ENCODE measurements at regions not wholly inside any gene's neighbourhood (a gene's known extent, or its start where the extent isn't known, plus 50 kb on each side); places are given as distances from the start of the nearest gene placed in this dataset.

GRCh38 chr15:27619204-27619603 lies 479.9 kb downstream of the OCA2 start:
- ATAC-seq (no peak), DNase-seq (no peak)
- no peak overlapping the region for H3K27ac Mint-ChIP-seq
- no peaks in the 10 kb centered on the region for H3K36me3 Mint-ChIP-seq (ENCODE audit: low read depth)
- no peaks in the 10 kb centered on the region for H3K4me1 Mint-ChIP-seq
- H3K27me3 Mint-ChIP-seq, result no peaks in the 10 kb centered on the region
- H3K4me3 Mint-ChIP-seq, result no peak overlapping the region
- H3K9me3 Mint-ChIP-seq, result peaks cover 16% of the 10 kb centered on the region

GRCh38 chr15:27617013-27617412 lies 482.1 kb downstream of the OCA2 start:
- DNase-seq, result no peak
- Mint-ChIP-seq H3K27ac (no peak overlapping the region), H3K36me3 (ENCODE audit: low read depth) (no peaks in the 10 kb centered on the region), H3K9me3 (peaks cover 6% of the 10 kb centered on the region), H3K4me1 (no peaks in the 10 kb centered on the region), H3K4me3 (no peak overlapping the region), H3K27me3 (no peaks in the 10 kb centered on the region)
- no peak for ATAC-seq

GRCh38 chr15:27608248-27608647 lies 490.9 kb downstream of the OCA2 start:
- H3K36me3 Mint-ChIP-seq (ENCODE audit: low read depth), result no peaks in the 10 kb centered on the region
- no peaks in the 10 kb centered on the region for H3K27me3 Mint-ChIP-seq
- H3K9me3 Mint-ChIP-seq, result peaks cover 5% of the 10 kb centered on the region
- H3K27ac Mint-ChIP-seq, result no peak overlapping the region
- H3K4me1 Mint-ChIP-seq, result no peaks in the 10 kb centered on the region
- DNase-seq (no peak), ATAC-seq (no peak)
- no peak overlapping the region for H3K4me3 Mint-ChIP-seq

- ATAC-seq (no peak), DNase-seq (no peak)
- no peaks in the 10 kb centered on the region for H3K27me3 Mint-ChIP-seq
- no peaks in the 10 kb centered on the region for H3K4me1 Mint-ChIP-seq
- H3K36me3 Mint-ChIP-seq (ENCODE audit: low read depth), result no peaks in the 10 kb centered on the region
- no peak overlapping the region for H3K27ac Mint-ChIP-seq
- no peak overlapping the region for H3K4me3 Mint-ChIP-seq
- peaks cover 7% of the 10 kb centered on the region for H3K9me3 Mint-ChIP-seq
These were observed 497.7 kb downstream of the OCA2 start for GRCh38 chr15:27601239-27601960.

GRCh38 chr15:27599034-27599433 lies 500.1 kb downstream of the OCA2 start:
- Mint-ChIP-seq H3K36me3 (ENCODE audit: low read depth) (no peaks in the 10 kb centered on the region), H3K4me1 (no peaks in the 10 kb centered on the region), H3K4me3 (no peak overlapping the region), H3K9me3 (peaks cover 12% of the 10 kb centered on the region), H3K27ac (no peak overlapping the region), H3K27me3 (no peaks in the 10 kb centered on the region)
- no peak for DNase-seq
- no peak for ATAC-seq

GRCh38 chr15:27598251-27599009 lies 500.7 kb downstream of the OCA2 start:
- no peaks in the 10 kb centered on the region for H3K4me1 Mint-ChIP-seq
- H3K9me3 Mint-ChIP-seq, result peaks cover 12% of the 10 kb centered on the region
- no peaks in the 10 kb centered on the region for H3K36me3 Mint-ChIP-seq (ENCODE audit: low read depth)
- H3K4me3 Mint-ChIP-seq, result no peak overlapping the region
- H3K27ac Mint-ChIP-seq, result no peak overlapping the region
- no peaks in the 10 kb centered on the region for H3K27me3 Mint-ChIP-seq
- DNase-seq (no peak), ATAC-seq (no peak)

- Mint-ChIP-seq H3K27me3 (no peaks in the 10 kb centered on the region), H3K27ac (no peak overlapping the region), H3K4me1 (no peaks in the 10 kb centered on the region), H3K36me3 (ENCODE audit: low read depth) (no peaks in the 10 kb centered on the region), H3K4me3 (no peak overlapping the region), H3K9me3 (peaks cover 9% of the 10 kb centered on the region)
- no peak for ATAC-seq
- no peak for DNase-seq
These were observed 503.9 kb downstream of the OCA2 start for GRCh38 chr15:27595211-27595610.

- Mint-ChIP-seq H3K36me3 (ENCODE audit: low read depth) (no peaks in the 10 kb centered on the region), H3K4me3 (no peak overlapping the region), H3K9me3 (peaks cover 11% of the 10 kb centered on the region), H3K27ac (no peak overlapping the region), H3K4me1 (no peaks in the 10 kb centered on the region), H3K27me3 (no peaks in the 10 kb centered on the region)
- no peak for ATAC-seq
- no peak for DNase-seq
These were observed 506.9 kb downstream of the OCA2 start for GRCh38 chr15:27592036-27592760.

All from activated naive CD8-positive, alpha-beta T cell treated with anti-CD3 and anti-CD28 coated beads, Interleukin-2, amount 50 U/mL, for 24 hours (primary cell).